C4-2B (cell line): ENCODE measurements at regions not wholly inside any gene's neighbourhood (a gene's known extent, or its start where the extent isn't known, plus 50 kb on each side); places are given as distances from the start of the nearest gene placed in this dataset.
"Not testable (repeated sequence)": the region's sequence is repeated elsewhere in the genome, so short reads cannot be mapped to it uniquely, and the experiment has no call there.

Source experiments
- ZFX ChIP-seq: fragments of 450-650 bp; IDR thresholded peaks from 2 replicates; pipeline ENCODE4 v1.6.1; 2017
- TF ChIP-seq, protein P1 (sequence below): fragments of 450-650 bp; conservative IDR thresholded peaks from 2 replicates; pipeline ENCODE4 v1.5.1; 2017; ENCODE audit warnings: mild to moderate bottlenecking

DNA sequence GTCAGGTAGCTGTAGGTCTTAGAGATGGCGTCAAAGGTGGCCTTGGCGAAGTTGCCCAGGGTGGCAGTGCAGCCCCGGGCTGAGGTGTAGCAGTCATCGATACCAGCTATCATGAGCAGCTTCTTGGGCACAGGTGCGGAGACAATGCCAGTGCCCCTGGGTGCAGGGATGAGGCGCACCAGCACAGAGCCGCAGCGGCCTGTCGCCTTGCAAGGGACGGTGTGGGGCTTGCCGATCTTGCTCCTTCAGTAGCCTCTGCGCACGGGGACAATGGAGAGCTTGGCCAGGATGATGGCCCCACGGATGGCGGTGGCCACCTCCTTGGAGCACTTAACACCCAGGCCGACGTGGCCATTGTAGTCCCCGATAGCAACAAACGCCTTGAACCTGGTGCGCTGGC, 65.6 kb upstream of the KIF2B start:
- TF ChIP-seq, protein P1, sequence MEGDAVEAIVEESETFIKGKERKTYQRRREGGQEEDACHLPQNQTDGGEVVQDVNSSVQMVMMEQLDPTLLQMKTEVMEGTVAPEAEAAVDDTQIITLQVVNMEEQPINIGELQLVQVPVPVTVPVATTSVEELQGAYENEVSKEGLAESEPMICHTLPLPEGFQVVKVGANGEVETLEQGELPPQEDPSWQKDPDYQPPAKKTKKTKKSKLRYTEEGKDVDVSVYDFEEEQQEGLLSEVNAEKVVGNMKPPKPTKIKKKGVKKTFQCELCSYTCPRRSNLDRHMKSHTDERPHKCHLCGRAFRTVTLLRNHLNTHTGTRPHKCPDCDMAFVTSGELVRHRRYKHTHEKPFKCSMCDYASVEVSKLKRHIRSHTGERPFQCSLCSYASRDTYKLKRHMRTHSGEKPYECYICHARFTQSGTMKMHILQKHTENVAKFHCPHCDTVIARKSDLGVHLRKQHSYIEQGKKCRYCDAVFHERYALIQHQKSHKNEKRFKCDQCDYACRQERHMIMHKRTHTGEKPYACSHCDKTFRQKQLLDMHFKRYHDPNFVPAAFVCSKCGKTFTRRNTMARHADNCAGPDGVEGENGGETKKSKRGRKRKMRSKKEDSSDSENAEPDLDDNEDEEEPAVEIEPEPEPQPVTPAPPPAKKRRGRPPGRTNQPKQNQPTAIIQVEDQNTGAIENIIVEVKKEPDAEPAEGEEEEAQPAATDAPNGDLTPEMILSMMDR, result not testable (repeated sequence)
- TF ChIP-seq ZFX, result not testable (repeated sequence)
